ENCODE measurements at regions not wholly inside any gene's neighbourhood (a gene's known extent, or its start where the extent isn't known, plus 50 kb on each side); places are given as distances from the start of the nearest gene placed in this dataset.
"Not testable (repeated sequence)": the region's sequence is repeated elsewhere in the genome, so short reads cannot be mapped to it uniquely, and the experiment has no call there.

DNA sequence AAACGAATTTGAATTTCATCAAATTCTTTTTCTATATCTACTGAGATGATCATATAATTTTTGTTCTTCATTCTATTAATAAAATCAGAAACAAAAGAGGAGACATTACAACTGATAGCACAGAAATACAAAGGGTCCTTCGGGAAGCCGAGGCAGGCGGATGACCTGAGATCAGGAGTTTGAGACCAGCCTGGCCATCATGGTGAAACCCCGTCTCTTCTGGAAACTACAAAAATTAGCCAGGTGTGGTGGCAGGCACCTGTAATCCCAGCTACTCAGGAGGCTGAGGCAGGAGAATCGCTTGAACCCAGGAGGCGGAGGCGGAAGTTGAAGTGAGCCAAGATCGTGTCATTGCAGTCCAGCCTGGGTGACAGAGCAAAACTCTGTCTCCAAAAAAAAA, 113.4 kb downstream of the PMAIP1 start:
- TF ChIP-seq, protein P1, sequence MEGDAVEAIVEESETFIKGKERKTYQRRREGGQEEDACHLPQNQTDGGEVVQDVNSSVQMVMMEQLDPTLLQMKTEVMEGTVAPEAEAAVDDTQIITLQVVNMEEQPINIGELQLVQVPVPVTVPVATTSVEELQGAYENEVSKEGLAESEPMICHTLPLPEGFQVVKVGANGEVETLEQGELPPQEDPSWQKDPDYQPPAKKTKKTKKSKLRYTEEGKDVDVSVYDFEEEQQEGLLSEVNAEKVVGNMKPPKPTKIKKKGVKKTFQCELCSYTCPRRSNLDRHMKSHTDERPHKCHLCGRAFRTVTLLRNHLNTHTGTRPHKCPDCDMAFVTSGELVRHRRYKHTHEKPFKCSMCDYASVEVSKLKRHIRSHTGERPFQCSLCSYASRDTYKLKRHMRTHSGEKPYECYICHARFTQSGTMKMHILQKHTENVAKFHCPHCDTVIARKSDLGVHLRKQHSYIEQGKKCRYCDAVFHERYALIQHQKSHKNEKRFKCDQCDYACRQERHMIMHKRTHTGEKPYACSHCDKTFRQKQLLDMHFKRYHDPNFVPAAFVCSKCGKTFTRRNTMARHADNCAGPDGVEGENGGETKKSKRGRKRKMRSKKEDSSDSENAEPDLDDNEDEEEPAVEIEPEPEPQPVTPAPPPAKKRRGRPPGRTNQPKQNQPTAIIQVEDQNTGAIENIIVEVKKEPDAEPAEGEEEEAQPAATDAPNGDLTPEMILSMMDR (conservative IDR thresholded peaks at IDR 0.05; ENCODE audit: low read length), result not testable (repeated sequence)
- not testable (repeated sequence) for TF ChIP-seq EZH2phosphoT487 (IDR thresholded peaks at IDR 0.05; ENCODE audit: borderline replicate concordance, low read depth, low read length)
